Prostate gland (tissue), 2 donors: ENCODE measurements at regions not wholly inside any gene's neighbourhood (a gene's known extent, or its start where the extent isn't known, plus 50 kb on each side); places are given as distances from the start of the nearest gene placed in this dataset.

Experiments
- CTCF ChIP-seq, 4 experiments: fragments of 200-600 bp in 2 of 4; fragments of 450-650 bp in 2 of 4; sonication (generic) in 2 of 4; IDR thresholded peaks; 1 replicate in 3 of 4; 2 replicates in 1 of 4; pipeline ENCODE4 v1.5.1; 2016 to 2019; ENCODE audit warnings: antibody characterized with exemption in 4 of 4, mild to moderate bottlenecking in 2 of 4, moderate library complexity in 2 of 4
- POLR2A ChIP-seq: fragments of 450-650 bp; IDR thresholded peaks from one replicate; pipeline ENCODE4 v1.6.1; 2016; ENCODE audit warnings: antibody characterized with exemption, mild to moderate bottlenecking
- POLR2AphosphoS5 ChIP-seq: sonication (generic); formaldehyde crosslinking; IDR thresholded peaks from one replicate; pipeline ENCODE4 v1.6.1; 2017; ENCODE audit warnings: antibody characterized with exemption

DNA sequence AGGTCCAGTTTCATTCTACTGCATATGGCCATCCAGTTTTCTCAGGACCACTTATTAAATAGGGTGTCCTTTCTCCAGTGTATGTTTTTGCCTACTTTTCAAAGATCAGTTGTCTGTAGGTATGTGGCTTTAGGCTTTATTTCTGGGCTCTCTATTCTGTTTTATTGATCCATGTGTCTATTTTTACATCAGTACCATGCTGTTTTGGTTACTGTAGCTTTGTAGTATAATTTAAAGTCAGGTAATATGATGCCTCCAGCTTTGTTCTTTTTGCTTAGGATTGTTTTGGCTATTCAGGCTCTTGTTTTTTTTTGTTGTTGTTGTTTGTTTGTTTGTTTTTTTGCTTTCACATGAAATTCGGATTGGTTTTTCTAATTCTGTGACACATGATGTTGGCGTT, 124.4 kb upstream of the SLC35F3 start:
- TF ChIP-seq CTCF (IDR thresholded peaks at IDR 0.05) (no peak), POLR2AphosphoS5 (no peak), POLR2A (no peak)
